GM19193 (cell line): ENCODE measurements at regions not wholly inside any gene's neighbourhood (a gene's known extent, or its start where the extent isn't known, plus 50 kb on each side); places are given as distances from the start of the nearest gene placed in this dataset.

Source experiments
- POLR2A ChIP-seq: IDR thresholded peaks from 4 replicates; pipeline ENCODE4 v1.6.1; 2011; ENCODE audit not compliant: insufficient read depth, insufficient read length; ENCODE audit errors: extremely low read depth

GRCh38 chr13:104008075-104008474 is 941.9 kb upstream of the SLC10A2 start:
- TF ChIP-seq POLR2A: no peak

GRCh38 chr13:104006625-104007075 is 940.4 kb upstream of the SLC10A2 start:
- no peak for TF ChIP-seq POLR2A

GRCh38 chr13:104004572-104004971 is 938.4 kb upstream of the SLC10A2 start:
- TF ChIP-seq POLR2A: no peak

- TF ChIP-seq POLR2A: no peak
These were observed 936.0 kb upstream of the SLC10A2 start for GRCh38 chr13:104002216-104002615.

- no peak for TF ChIP-seq POLR2A
These were observed 935.5 kb upstream of the SLC10A2 start for GRCh38 chr13:104001766-104002165.

- no peak for TF ChIP-seq POLR2A
These were observed 930.5 kb upstream of the SLC10A2 start for GRCh38 chr13:103996733-103997132.

GRCh38 chr13:103983948-103984347 is 917.7 kb upstream of the SLC10A2 start:
- no peak for TF ChIP-seq POLR2A

- no peak for TF ChIP-seq POLR2A
These were observed 910.2 kb upstream of the SLC10A2 start for GRCh38 chr13:103976371-103976770.

- TF ChIP-seq POLR2A: no peak
These were observed 907.5 kb upstream of the SLC10A2 start for GRCh38 chr13:103973740-103974139.

GRCh38 chr13:103969520-103970050 is 903.4 kb upstream of the SLC10A2 start:
- no peak for TF ChIP-seq POLR2A

GRCh38 chr13:103965506-103966243 is 899.5 kb upstream of the SLC10A2 start:
- TF ChIP-seq POLR2A: no peak

GRCh38 chr13:103961784-103962183 is 895.6 kb upstream of the SLC10A2 start:
- TF ChIP-seq POLR2A: no peak

- TF ChIP-seq POLR2A: no peak
These were observed 894.9 kb upstream of the SLC10A2 start for GRCh38 chr13:103961129-103961528.

- no peak for TF ChIP-seq POLR2A
These were observed 893.8 kb upstream of the SLC10A2 start for GRCh38 chr13:103960001-103960400.

GRCh38 chr13:103958691-103959090 is 892.5 kb upstream of the SLC10A2 start:
- no peak for TF ChIP-seq POLR2A

- TF ChIP-seq POLR2A: no peak
These were observed 891.7 kb upstream of the SLC10A2 start for GRCh38 chr13:103957939-103958338.
